ENCODE measurements at regions not wholly inside any gene's neighbourhood (a gene's known extent, or its start where the extent isn't known, plus 50 kb on each side); places are given as distances from the start of the nearest gene placed in this dataset.

GRCh38 chr6:2503816-2504494, 246.8 kb downstream of the MYLK4 start:
- peak; percentile 82 for DNase-seq (ENCODE audit: low read depth)

GRCh38 chr6:2502998-2503674, 247.6 kb downstream of the MYLK4 start:
- no peak for DNase-seq (ENCODE audit: low read depth)

GRCh38 chr6:2502096-2502997, 248.4 kb downstream of the MYLK4 start:
- DNase-seq (ENCODE audit: low read depth): peak; percentile 92

- DNase-seq (ENCODE audit: low read depth): no peak
Measured at GRCh38 chr6:2497922-2498623, 252.6 kb downstream of the MYLK4 start.

GRCh38 chr6:2496291-2496690, 250.9 kb upstream of the GMDS start:
- DNase-seq (ENCODE audit: low read depth): no peak

- DNase-seq (ENCODE audit: low read depth): no peak
Measured at GRCh38 chr6:2492686-2493523, 247.5 kb upstream of the GMDS start.

GRCh38 chr6:2491137-2491536, 245.7 kb upstream of the GMDS start:
- DNase-seq (ENCODE audit: low read depth): no peak

GRCh38 chr6:2488578-2488977, 243.2 kb upstream of the GMDS start:
- DNase-seq (ENCODE audit: low read depth): no peak

- DNase-seq (ENCODE audit: low read depth): no peak
Measured at GRCh38 chr6:2485116-2485515, 239.7 kb upstream of the GMDS start.

GRCh38 chr6:2482773-2483172, 237.4 kb upstream of the GMDS start:
- no peak for DNase-seq (ENCODE audit: low read depth)

- DNase-seq (ENCODE audit: low read depth): no peak
Measured at GRCh38 chr6:2481307-2481706, 235.9 kb upstream of the GMDS start.

GRCh38 chr6:2480267-2480966, 235.0 kb upstream of the GMDS start:
- no peak for DNase-seq (ENCODE audit: low read depth)

- no peak for DNase-seq (ENCODE audit: low read depth)
Measured at GRCh38 chr6:2478200-2478599, 232.8 kb upstream of the GMDS start.

GRCh38 chr6:2477666-2478065, 232.3 kb upstream of the GMDS start:
- DNase-seq (ENCODE audit: low read depth): no peak

- DNase-seq (ENCODE audit: low read depth): no peak
Measured at GRCh38 chr6:2477250-2477649, 231.8 kb upstream of the GMDS start.

- peak; percentile 31 for DNase-seq (ENCODE audit: low read depth)
Measured at GRCh38 chr6:2476376-2476775, 231.0 kb upstream of the GMDS start.

GRCh38 chr6:2471472-2471871, 226.1 kb upstream of the GMDS start:
- DNase-seq (ENCODE audit: low read depth): no peak

- DNase-seq (ENCODE audit: low read depth): no peak
Measured at GRCh38 chr6:2469428-2469827, 224.0 kb upstream of the GMDS start.

GRCh38 chr6:2468601-2468955, 223.2 kb upstream of the GMDS start:
- no peak for DNase-seq (ENCODE audit: low read depth)

- no peak for DNase-seq (ENCODE audit: low read depth)
Measured at GRCh38 chr6:2467929-2468600, 222.7 kb upstream of the GMDS start.

Measured in stromal cell of bone marrow (primary cell).